HG02981 (cell line): ENCODE measurements at regions not wholly inside any gene's neighbourhood (a gene's known extent, or its start where the extent isn't known, plus 50 kb on each side); places are given as distances from the start of the nearest gene placed in this dataset.
"Not testable (repeated sequence)": the region's sequence is repeated elsewhere in the genome, so short reads cannot be mapped to it uniquely, and the experiment has no call there.

Experiments used
- ATAC-seq: cut with Tn5 transposase; IDR thresholded peaks from one replicate; pipeline ENCODE4 v1.9.1; 2021; ENCODE audit warnings: mild to moderate bottlenecking, moderate library complexity; ENCODE audit not compliant: unreplicated experiment

DNA sequence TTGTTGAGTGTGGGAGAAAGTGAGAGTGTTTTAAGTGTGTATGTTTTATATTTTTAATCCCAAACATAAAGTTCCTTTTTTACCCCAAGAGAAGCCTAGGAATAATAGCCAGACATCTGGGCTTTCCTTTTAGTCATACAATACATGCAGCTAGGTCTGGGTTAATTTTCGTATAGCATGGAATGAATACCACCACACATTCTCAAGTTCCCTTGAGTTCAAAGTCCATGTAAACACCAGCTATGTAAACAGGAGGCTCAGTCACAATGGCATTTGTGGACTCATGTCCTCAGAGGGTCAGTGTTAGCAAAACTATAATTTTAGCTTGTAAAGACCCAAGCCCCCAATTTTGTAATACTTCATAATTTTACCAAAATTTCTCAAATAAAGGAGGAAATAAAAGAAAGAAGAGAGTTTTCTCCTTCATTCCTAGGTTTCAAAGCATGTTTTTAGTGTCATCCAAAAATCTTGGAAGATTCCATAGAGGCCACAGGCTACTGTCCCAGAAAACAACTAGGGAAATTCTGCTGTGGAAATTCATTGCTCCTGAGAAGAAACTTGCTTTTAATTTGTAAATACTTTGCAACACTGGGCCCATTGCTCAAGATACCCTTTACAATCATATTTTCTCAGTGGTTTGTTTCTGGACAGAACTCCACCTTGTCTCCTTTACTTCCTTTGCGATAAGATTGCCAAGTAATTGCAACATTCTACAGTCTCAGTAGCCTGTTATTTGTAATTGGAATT, 671.2 kb downstream of the COL12A1 start:
- no peak for ATAC-seq

DNA sequence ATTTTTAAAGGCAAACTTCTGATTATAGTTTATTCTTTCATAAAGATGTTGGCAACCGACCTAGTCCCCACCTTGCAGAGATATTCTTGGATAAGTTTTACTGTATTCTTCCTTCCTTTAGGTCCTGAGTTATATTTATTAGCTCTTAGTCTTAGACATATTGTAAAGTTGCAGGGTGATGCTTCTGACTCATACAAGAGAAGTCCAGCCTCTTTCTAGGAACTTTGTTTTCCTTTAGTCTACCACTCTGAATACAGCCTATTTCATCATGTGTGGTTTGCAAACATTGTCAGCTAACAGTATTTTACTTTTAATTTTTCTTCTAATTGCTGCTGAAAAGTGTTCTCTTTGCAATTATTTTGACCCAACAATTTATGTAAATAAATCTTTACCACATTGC, 686.7 kb downstream of the COL12A1 start:
- ATAC-seq, result no peak

DNA sequence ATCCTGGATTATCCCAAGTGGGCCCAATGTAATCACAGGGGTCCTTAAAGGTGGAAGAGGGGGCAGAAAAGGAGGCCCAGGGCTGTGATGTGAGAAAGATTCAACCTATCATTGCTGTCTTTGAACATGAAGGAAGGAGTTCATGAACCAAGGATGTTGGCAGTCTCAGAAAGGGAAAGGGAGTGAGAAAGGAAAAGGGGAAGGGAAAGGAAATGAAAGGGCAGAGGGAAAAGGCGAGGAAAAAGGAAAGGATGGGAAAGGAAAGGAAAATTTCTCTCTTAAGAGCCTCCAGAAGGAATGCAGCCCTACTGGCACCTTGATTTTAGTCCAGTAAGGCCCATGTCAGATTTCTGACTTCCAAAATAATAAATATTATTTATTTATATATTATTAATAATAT, 687.8 kb downstream of the COL12A1 start:
- no peak for ATAC-seq

DNA sequence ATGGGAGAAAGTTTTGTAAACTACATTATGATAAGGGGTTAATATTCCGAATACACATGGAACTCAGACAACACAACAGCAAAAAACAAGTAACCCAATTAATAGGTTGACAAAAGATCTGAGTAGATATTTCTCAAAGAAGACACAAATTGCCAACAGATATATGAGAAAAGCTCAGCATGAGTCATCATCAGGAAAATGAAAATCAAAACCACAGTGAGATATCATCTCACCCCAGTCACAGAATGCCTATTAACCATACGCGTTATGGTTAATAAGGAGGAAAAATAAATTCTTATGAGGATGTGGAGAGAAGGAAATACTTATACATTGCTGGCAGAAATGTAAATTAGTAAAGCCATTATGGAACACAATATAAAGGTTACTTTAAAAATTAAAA, 695.0 kb downstream of the COL12A1 start:
- no peak for ATAC-seq

DNA sequence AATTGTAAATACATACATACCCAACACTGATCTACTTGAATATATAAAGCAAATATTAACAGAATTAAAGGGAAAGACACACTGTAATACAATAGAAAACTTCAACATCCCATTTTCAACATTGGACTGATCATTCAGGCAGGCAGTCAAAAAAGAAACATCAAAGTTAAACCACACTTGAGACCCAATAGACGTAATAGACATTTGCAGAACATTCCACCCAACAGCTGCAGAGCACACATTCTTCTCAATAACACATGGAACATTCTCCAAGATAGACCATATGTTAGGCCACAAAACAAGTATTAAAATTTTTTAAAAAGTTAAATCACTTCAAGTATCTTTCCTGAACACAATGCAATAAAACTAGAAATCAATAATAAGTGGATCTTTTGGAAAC, 698.2 kb downstream of the COL12A1 start:
- no peak for ATAC-seq

DNA sequence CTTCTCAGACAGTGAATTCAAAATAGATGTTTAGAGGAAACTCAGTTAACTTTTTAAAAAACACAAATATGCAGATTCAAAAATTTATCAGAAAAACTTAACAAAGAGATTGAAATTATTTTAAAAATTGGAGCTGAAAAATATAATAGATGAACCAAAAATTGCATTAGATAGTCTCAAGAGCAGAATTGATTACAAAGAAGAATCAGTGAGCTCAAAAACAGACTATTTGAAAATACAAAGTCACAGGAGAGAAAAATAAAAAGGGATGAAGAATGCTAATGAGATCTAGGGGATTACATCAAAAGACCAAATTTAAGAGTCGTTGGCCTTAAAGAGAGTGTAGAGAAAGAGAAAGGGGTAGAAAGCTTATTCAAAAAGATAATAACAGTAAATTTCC, 700.5 kb downstream of the COL12A1 start:
- ATAC-seq, result no peak

DNA sequence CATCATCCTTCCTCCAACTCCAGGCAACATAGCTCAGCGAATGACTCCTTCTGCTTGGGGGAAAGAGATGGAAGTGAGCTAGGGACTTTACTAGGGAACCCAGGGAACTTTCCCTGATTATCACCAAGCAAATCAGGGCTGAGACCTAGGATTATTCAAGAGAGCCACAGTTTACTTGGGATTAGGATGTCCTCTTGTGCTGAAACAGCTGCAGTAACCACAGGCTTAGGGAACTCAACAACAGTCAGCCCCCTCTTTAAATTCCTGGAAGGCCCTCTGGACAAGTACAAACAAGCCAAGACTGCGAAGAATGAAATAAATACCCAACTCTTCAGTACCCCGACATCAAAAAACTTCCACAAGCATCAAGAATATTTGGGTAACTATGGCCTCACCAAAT, 700.9 kb downstream of the COL12A1 start:
- ATAC-seq, result no peak

DNA sequence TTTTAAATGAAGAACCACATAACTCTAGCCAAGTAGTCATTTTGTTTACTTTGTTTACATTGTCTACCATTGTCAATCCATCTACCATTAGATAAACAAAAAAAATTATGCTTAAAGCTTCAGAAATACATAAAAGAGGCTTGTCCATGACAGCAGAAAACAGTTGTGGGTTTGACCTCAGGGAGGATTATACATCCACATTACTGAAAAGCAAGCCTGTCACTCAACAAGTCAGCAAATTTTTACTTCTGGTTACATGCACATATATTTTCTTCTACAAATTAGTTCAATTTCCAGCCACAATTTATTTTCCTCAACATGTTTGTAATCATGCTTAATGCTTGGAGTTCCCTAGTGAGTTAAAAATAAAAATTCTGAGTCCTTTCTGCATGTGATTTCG, 713.3 kb downstream of the COL12A1 start:
- ATAC-seq, result no peak

DNA sequence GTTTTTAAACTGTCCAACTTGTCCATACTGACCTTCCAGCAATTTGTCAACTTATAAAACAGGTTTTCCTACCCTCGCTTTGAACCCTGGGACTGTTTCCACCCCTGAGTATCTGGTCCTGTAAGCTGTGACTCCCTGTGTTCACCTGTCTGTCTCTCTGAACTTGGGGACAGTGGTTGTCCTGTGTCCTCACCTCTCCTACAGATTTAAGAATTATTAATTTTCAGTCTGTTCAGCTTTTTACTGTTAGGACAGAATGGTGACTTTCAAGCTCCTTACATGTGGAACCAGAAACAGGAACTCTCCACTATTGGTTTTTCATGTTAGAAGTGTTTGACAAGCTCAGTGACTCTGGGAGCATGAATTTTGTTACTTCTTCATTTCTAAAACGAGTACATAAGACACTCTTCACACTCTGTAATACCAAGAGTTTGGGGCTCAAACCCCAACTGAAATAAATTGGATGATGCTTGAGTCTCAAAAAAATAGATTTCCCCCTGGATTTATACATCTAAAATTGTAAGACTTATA, 713.9 kb downstream of the COL12A1 start:
- ATAC-seq, result peak; percentile 47

DNA sequence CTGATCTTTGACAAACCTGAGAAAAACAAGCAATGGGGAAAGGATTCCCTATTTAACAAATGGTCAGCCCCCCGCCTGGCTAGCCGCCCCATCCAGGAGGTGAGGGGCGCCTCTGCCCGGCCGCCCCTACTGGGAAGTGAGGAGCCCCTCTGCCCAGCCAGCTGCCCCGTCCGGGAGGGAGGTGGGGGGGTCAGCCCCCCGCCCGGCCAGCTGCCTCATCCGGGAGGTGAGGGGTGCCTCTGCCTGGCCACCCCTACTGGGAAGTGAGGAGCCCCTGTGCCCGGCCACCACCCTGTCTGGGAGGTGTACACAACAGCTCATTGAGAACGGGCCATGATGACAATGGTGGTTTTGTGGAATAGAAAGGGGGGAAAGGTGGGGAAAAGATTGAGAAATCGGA, 717.1 kb downstream of the COL12A1 start:
- ATAC-seq, result not testable (repeated sequence)

DNA sequence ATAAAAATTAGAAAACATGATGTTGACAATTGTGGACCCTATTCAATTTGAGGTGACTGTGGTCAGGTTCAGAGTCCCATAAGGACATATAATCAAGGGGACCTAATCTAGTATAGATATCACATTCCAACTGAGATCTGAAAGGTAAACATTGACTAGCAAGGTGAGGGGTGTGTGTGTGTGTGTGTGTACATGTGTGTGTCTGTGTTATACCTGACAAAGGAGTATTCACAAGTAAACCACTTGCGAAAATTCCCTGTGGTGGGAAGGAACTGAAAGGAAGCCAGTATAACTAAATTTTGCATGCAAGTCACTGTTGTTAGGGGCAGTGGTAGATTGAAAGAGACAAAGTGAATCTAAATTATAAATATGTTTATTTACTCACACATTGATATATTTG, 723.7 kb downstream of the COL12A1 start:
- ATAC-seq, result no peak

DNA sequence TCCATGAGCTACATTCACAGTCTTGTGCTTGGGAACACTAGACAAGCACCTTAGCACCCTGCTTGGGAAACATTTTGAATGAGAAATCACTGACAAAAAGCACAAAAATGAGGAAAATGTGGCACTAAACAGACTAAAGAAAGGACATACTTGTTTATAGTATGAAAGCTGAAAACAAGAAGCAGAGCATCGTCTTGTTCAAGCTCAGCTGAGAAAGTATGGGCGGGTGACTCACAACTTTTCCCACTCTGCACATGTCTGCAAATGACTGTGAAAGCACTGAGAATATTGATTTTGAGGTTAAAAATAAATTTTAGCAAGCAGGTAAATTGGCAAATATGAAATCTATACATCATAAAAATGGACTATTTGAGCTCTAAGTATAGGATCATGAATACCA, 725.3 kb downstream of the COL12A1 start:
- no peak for ATAC-seq

DNA sequence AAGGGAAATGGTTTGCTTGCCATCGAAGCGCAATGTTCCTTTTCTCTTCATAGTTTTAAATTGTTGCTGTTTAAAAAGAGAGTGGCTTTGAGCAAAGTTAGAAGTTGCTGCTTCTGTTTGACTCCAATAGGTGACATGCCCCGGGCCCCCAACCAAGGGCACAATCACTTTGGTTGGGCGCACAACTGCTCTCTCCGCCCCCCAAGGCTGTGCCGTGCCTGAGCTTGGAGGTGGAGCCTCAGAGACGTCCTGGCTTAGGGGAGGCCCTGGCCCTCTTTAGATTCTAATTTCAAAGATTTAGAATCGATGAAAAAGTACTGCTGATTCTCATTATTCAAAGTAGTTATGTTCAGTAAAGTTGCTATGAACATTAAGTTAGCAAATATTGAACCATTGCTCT, 725.9 kb downstream of the COL12A1 start:
- no peak for ATAC-seq

DNA sequence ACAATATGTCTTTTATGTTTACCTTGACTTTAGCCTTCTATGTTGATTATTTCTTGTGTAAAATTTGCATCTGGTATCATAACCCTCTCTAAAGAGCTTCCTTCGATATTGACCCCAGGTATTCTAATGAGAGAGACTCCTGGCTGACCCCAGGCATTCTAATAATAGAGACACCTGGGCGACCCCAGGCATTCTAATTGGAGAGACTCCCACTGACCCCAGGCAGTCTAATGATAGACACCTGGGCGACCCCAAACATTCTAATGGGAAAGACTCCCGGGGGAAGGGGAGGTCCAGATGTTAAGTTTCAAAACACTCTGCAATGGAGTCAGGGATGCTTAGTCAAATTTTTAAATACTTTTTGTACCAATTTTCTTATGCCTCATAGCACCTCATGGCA, 726.4 kb downstream of the COL12A1 start:
- no peak for ATAC-seq

DNA sequence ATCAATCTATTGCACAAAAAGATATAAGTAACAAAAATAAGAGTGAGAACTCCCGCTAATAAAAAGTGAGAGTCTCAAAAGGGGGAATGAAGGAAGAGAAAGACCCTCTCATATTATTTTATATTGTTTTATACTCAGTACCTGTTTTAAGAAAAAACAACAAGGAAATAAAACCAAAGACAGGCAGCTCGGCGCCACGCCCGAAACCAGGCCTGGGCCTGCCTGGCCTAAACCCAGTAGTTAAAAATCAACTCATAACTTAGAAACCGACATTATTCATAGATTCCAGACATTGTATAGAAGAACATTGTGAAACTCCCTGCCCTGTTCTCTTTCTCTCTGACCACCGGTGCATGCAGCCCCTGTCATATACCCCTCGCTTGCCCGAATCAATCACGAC, 731.8 kb downstream of the COL12A1 start:
- ATAC-seq, result not testable (repeated sequence)

DNA sequence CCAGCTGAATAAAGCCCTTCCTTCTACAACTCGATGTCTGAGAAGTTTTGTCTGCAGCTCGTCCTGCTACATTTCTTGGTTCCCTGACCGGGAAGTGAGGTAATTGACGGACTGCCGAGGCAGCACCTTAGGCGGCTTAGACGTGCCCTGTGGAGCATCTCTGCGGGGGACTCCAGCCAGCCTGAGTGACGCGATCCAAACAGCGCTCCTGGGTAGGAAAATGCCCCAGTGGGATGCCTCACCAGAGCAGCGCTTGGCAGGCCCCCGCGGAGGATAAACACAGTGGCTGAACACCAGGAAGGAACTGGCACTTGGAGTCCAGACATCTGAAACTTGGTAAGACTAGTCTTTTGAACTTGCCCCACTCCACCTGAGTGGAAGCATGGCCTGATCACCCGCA, 737.3 kb downstream of the COL12A1 start:
- ATAC-seq, result not testable (repeated sequence)

DNA sequence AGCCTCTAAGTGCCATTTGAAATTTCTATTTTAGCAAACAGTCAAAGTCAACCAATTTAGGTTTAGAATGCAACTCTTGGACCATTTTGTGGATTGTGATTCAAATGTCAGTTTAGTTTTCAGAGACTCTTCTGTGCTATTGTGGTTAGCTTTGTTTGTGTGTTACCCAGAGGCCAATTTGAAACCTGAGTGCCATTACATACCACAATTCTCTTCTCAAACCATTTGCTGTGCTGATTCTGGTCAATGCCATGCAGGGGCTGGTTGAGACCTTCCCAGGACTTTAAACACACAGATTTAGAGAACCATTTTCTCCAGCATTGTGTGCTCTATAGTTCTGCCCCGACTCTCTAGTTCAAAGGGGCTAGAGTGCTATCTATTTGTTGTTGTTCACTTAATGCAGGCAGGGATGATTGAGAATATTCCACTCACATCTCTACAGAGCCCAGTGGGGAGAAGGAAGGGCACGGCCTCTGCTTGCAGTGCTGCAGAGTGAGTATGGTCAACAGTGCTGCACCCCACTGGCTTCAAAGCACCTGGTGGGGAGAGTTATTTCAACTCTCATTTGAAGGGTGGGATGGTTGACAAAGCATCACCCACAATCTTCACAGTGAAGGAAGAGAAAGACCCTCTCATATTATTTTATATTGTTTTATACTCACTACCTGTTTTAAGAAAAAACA, 738.2 kb downstream of the COL12A1 start:
- no peak for ATAC-seq

DNA sequence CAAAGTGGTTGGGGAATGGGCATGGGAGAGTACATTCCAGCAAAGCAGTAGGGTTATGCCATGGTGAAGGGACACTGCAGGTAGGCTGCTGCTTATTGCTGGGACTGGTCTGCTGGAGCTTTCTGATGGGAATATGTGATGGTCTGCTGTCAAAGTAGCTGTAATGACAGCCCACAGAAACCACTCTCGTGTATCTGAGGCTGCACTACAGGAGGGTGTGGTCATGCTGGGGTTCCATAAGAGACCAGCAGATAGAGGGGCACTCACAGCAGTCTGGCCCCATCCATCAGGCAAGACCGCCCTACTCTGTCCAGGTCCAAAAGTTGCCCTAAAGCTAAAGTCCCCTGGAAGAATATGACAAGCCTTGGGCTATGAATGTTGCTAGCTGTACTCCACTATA, 739.3 kb downstream of the COL12A1 start:
- no peak for ATAC-seq

DNA sequence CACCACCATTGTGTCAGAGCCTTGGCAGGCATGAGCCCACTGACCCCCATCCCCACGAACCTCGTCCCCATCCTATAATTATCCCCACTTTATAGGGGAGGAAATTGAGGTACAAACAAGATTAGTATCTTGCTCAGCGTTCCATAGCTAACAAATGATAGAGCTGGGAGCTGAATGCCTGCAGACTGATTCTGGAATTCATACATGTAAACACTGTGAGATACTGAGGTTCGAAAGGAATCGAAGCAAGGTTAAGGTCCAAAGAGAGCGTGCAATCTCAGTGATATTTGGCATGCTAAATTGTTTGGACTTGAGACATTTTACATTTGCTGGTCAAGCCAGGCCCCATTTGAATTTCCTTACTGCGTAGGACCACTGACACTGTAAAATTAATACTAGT, 746.6 kb downstream of the COL12A1 start:
- no peak for ATAC-seq

DNA sequence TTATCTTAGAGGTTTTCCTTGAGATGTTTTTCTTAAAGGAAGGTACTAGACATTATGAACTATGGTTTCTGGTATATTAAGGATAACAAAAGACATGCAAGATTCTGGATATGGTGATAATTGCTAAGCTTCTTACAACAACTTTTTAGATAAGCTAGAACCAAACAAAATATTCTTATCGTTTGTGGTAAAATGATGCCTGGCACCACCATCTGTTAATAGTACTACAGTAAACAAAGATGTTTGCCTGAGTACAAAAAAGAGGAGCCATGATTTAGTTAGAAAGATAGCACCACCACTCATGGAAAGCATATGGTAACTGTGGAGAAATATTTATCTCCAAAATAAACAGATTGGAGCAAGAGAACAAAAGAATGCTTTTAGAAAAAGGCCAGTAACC, 747.3 kb downstream of the COL12A1 start:
- no peak for ATAC-seq

DNA sequence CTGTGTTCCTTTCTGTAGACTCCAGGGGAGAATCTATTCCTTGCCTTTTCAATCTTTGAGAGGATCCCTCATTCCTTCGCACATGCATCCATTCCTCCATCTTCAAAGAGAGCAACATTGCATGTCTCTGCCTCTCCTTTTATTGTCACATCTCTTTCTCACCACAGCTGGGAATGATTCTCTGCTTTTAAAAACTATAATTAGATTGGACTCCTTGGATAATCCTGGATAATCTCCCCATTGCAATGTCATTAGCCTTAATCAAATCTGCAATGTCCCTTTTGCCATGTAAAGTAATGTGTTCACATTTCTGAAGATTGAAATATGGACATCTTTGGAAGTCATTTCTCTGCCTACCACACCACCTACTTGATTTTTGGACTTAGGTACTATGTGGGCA, 750.1 kb downstream of the COL12A1 start:
- ATAC-seq, result no peak

DNA sequence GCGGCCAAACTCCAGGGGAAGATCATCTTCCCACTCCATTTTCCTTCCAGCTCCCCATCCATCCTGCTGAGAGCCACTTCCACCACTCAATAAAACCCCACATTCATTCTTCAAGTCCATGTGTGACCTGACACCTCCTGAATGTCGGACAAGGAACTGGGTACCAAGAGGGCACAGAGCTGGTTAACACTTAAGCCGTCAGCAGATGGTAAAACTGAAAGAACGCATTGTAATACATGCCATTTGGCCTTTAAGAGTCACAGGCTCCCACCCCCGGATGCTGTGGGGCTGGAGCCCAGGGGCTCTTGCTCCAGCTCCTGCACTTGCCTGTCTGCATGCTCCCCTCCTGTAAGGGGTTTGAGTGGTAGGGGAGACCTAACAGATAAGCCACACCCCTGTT, 753.9 kb downstream of the COL12A1 start:
- ATAC-seq, result no peak
